ENCODE measurements at regions not wholly inside any gene's neighbourhood (a gene's known extent, or its start where the extent isn't known, plus 50 kb on each side); places are given as distances from the start of the nearest gene placed in this dataset.

GRCh38 chr13:107873926-107874325, 341.4 kb downstream of the LIG4 start:
- no peak for TF ChIP-seq JUND (IDR thresholded peaks at IDR 0.05; ENCODE audit: low read depth)
- in situ Hi-C loops (cut with HindIII; ENCODE audit: low pct_unique_long_range_greater_than_20kb, low sequenced_read_pairs): no loop called here
- DNase-seq (ENCODE audit: low read depth in 1 of 2, low spot score in 1 of 2): no peak

- in situ Hi-C loops (cut with HindIII; ENCODE audit: low pct_unique_long_range_greater_than_20kb, low sequenced_read_pairs): no loop called here
- no peak for TF ChIP-seq JUND (IDR thresholded peaks at IDR 0.05; ENCODE audit: low read depth)
- DNase-seq (ENCODE audit: low read depth in 1 of 2, low spot score in 1 of 2): no peak
Measured at GRCh38 chr13:107870400-107870799, 344.9 kb downstream of the LIG4 start.

GRCh38 chr13:107867701-107868661, 347.4 kb downstream of the LIG4 start:
- in situ Hi-C loops (cut with HindIII; ENCODE audit: low pct_unique_long_range_greater_than_20kb, low sequenced_read_pairs): no loop called here
- TF ChIP-seq JUND (IDR thresholded peaks at IDR 0.05; ENCODE audit: low read depth): no peak
- peak; percentile 65 to 72 for DNase-seq (ENCODE audit: low read depth in 1 of 2, low spot score in 1 of 2)

GRCh38 chr13:107866941-107867623, 348.3 kb downstream of the LIG4 start:
- DNase-seq (ENCODE audit: low read depth in 1 of 2, low spot score in 1 of 2): peak; percentile 62 to 64
- no peak for TF ChIP-seq JUND (IDR thresholded peaks at IDR 0.05; ENCODE audit: low read depth)
- in situ Hi-C loops (cut with HindIII; ENCODE audit: low pct_unique_long_range_greater_than_20kb, low sequenced_read_pairs): no loop called here

GRCh38 chr13:107866032-107866940, 349.1 kb downstream of the LIG4 start:
- in situ Hi-C loops (cut with HindIII; ENCODE audit: low pct_unique_long_range_greater_than_20kb, low sequenced_read_pairs): no loop called here
- DNase-seq (ENCODE audit: low read depth in 1 of 2, low spot score in 1 of 2): peak; percentile 46 to 48
- TF ChIP-seq JUND (IDR thresholded peaks at IDR 0.05; ENCODE audit: low read depth): no peak

GRCh38 chr13:107865643-107866031, 349.7 kb downstream of the LIG4 start:
- in situ Hi-C loops (cut with HindIII; ENCODE audit: low pct_unique_long_range_greater_than_20kb, low sequenced_read_pairs): no loop called here
- peak in 1 of 2 experiments; percentile 38 for DNase-seq (ENCODE audit: low read depth in 1 of 2, low spot score in 1 of 2)

GRCh38 chr13:107865318-107865575, 350.1 kb downstream of the LIG4 start:
- no peak for TF ChIP-seq JUND (IDR thresholded peaks at IDR 0.05; ENCODE audit: low read depth)
- in situ Hi-C loops (cut with HindIII; ENCODE audit: low pct_unique_long_range_greater_than_20kb, low sequenced_read_pairs): no loop called here
- DNase-seq (ENCODE audit: low read depth in 1 of 2, low spot score in 1 of 2): no peak

More at GRCh38 chr13:107865643-107866031, 349.7 kb downstream of the LIG4 start:
- TF ChIP-seq JUND (IDR thresholded peaks at IDR 0.05; ENCODE audit: low read depth): no peak

- peak; percentile 35 to 80 for DNase-seq (ENCODE audit: low read depth in 1 of 2, low spot score in 1 of 2)
- in situ Hi-C loops (cut with HindIII; ENCODE audit: low pct_unique_long_range_greater_than_20kb, low sequenced_read_pairs): no loop called here
- TF ChIP-seq JUND (IDR thresholded peaks at IDR 0.05; ENCODE audit: low read depth): no peak
Measured at GRCh38 chr13:107864543-107865317, 350.6 kb downstream of the LIG4 start.

GRCh38 chr13:107860284-107860683, 355.1 kb downstream of the LIG4 start:
- in situ Hi-C loops (cut with HindIII; ENCODE audit: low pct_unique_long_range_greater_than_20kb, low sequenced_read_pairs): no loop called here
- DNase-seq (ENCODE audit: low read depth in 1 of 2, low spot score in 1 of 2): no peak

GRCh38 chr13:107854880-107855279, 360.5 kb downstream of the LIG4 start:
- DNase-seq (ENCODE audit: low read depth in 1 of 2, low spot score in 1 of 2): no peak
- no peak for TF ChIP-seq JUND (IDR thresholded peaks at IDR 0.05; ENCODE audit: low read depth)
- in situ Hi-C loops (cut with HindIII; ENCODE audit: low pct_unique_long_range_greater_than_20kb, low sequenced_read_pairs): no loop called here

More at GRCh38 chr13:107860284-107860683, 355.1 kb downstream of the LIG4 start:
- no peak for TF ChIP-seq JUND (IDR thresholded peaks at IDR 0.05; ENCODE audit: low read depth)

- no peak for DNase-seq (ENCODE audit: low read depth in 1 of 2, low spot score in 1 of 2)
- TF ChIP-seq JUND (IDR thresholded peaks at IDR 0.05; ENCODE audit: low read depth): no peak
- in situ Hi-C loops (cut with HindIII; ENCODE audit: low pct_unique_long_range_greater_than_20kb, low sequenced_read_pairs): no loop called here
Measured at GRCh38 chr13:107852072-107852471, 363.3 kb downstream of the LIG4 start.

- DNase-seq (ENCODE audit: low read depth in 1 of 2, low spot score in 1 of 2): no peak
- in situ Hi-C loops (cut with HindIII; ENCODE audit: low pct_unique_long_range_greater_than_20kb, low sequenced_read_pairs): no loop called here
- no peak for TF ChIP-seq JUND (IDR thresholded peaks at IDR 0.05; ENCODE audit: low read depth)
Measured at GRCh38 chr13:107851670-107852069, 363.7 kb downstream of the LIG4 start.
